K562 (cell line): ENCODE measurements at regions not wholly inside any gene's neighbourhood (a gene's known extent, or its start where the extent isn't known, plus 50 kb on each side); places are given as distances from the start of the nearest gene placed in this dataset.

Experiments used
- ATAC-seq: fragments of 200-7000 bp; cut with Tn5 transposase; 3 replicates; pipeline ENCODE4 v1.9.1; 2020; ENCODE audit warnings: moderate library complexity
- BruUV-seq: library from RNA; stranded (reverse); fragments of 400-500 nt; replicated peaks from 2 replicates; lab custom pipeline; 2021; lab: Mats Ljungman, UMichigan
- CTCF ChIA-PET: fragments of 300-600 bp; formaldehyde crosslinking; extraction: SDS; loops from one replicate; lab custom pipeline; 2021; ENCODE audit warnings: low intra/inter-chr PET ratio; lab: Yijun Ruan, JAX
- POLR2A ChIA-PET: fragments of 300-600, 350-650 bp; sonication (Branson Sonifier 250); formaldehyde crosslinking; extraction: SDS; loops from one replicate; lab custom pipeline; 2021; ENCODE audit warnings: antibody characterized with exemption, inconsistent platforms; lab: Yijun Ruan, JAX
- DNase-seq, 4 experiments: peaks; one replicate each; pipeline versions ENCODE4 v3.0.0 to v3.0.0-alpha.2; 2011 to 2018; ENCODE audit warnings: low spot score in 3 of 4, mixed read lengths in 3 of 4; ENCODE audit errors: extremely low read depth in 1 of 4
- FAIRE-seq: peaks from 2 replicates; lab custom pipeline; 2011; peaks lifted over from hg19 to GRCh38; lab: Jason Lieb, UNC
- H2AFZ ChIP-seq: 2 replicates; pipeline ENCODE4 v1.6.0; 2011; ENCODE audit warnings: low read depth, low read length, control low read depth, inconsistent platforms
- H3K27ac ChIP-seq: fragments of 200-600 bp; 3 replicates; pipeline ENCODE4 v1.8.0; 2011; ENCODE audit warnings: low read depth, mild to moderate bottlenecking, control low read depth, inconsistent platforms, low read length, moderate library complexity, mixed read lengths; ENCODE audit errors: extremely low read depth
- H3K27me3 ChIP-seq, 2 experiments: fragments of 300-600 bp in 1 of 2; 2 replicates in 1 of 2; 3 replicates in 1 of 2; pipeline versions ENCODE4 v1.6.0 to v1.8.0; 2011; ENCODE audit warnings: inconsistent platforms in 2 of 2, low read length in 2 of 2, mild to moderate bottlenecking in 1 of 2, mixed read lengths in 1 of 2, moderate library complexity in 1 of 2; ENCODE audit not compliant: control insufficient read depth in 2 of 2, insufficient read depth in 2 of 2
- H3K36me3 ChIP-seq: fragments of 300-600 bp; 3 replicates; pipeline ENCODE4 v1.8.0; 2011; ENCODE audit warnings: mild to moderate bottlenecking, low read length, inconsistent platforms; ENCODE audit not compliant: control insufficient read depth, insufficient read depth
- H3K4me1 ChIP-seq, 2 experiments: fragments of 200-600 bp in 1 of 2; replicated peaks in 1 of 2; 2 replicates in 1 of 2; 3 replicates in 1 of 2; pipeline versions ENCODE4 v1.5.1 to v1.8.0; 2011; ENCODE audit warnings: inconsistent platforms in 2 of 2, low read length in 2 of 2, mild to moderate bottlenecking in 1 of 2, mixed read lengths in 1 of 2, moderate library complexity in 1 of 2; ENCODE audit not compliant: control insufficient read depth in 2 of 2, insufficient read depth in 2 of 2
- H3K4me2 ChIP-seq: 2 replicates; pipeline ENCODE4 v1.6.1; 2011; ENCODE audit warnings: low read length, control low read depth, inconsistent platforms, mixed read lengths; ENCODE audit not compliant: insufficient read depth
- H3K4me3 ChIP-seq: fragments of 200-600 bp; sonication (generic), shearing (Covaris generic); 2 replicates; pipeline ENCODE4 v1.5.1; 2016; ENCODE audit warnings: control low read depth, inconsistent platforms
- H3K79me2 ChIP-seq: fragments of 200-600 bp; 3 replicates; pipeline ENCODE4 v1.8.0; 2011; ENCODE audit warnings: low read length, inconsistent platforms; ENCODE audit not compliant: control insufficient read depth, insufficient read depth
- H3K9ac ChIP-seq, 2 experiments: 2 replicates each; pipeline versions ENCODE4 v1.6.0 to v1.6.1; 2011; ENCODE audit warnings: low read depth in 2 of 2, low read length in 2 of 2, control low read depth in 1 of 2, inconsistent platforms in 1 of 2, mild to moderate bottlenecking in 1 of 2, mixed read lengths in 1 of 2; ENCODE audit not compliant: insufficient read depth in 1 of 2
- H3K9me1 ChIP-seq: one replicate; pipeline ENCODE4 v1.6.0; 2011; ENCODE audit warnings: inconsistent platforms, mild to moderate bottlenecking, low read length, moderate library complexity; ENCODE audit not compliant: control insufficient read depth, insufficient read depth
- H3K9me3 ChIP-seq: replicated peaks from 2 replicates; pipeline ENCODE4 v1.5.1; 2011; ENCODE audit warnings: low read depth, low read length, inconsistent platforms; ENCODE audit not compliant: control insufficient read depth, insufficient read depth
- H4K20me1 ChIP-seq: replicated peaks from 2 replicates; pipeline ENCODE4 v1.6.1; 2011; ENCODE audit warnings: low read length, inconsistent platforms, mixed read lengths; ENCODE audit not compliant: control insufficient read depth, insufficient read depth
- ETV6 ChIP-seq, 3 experiments: fragments of 150-350 bp in 1 of 3; sonication (generic) in 1 of 3; formaldehyde crosslinking in 1 of 3; IDR thresholded peaks; 2 replicates each; pipeline versions ENCODE4 v1.6.1 to v1.8.0; 2014 to 2022; ENCODE audit warnings: borderline replicate concordance in 2 of 3, low read depth in 2 of 3, antibody characterized with exemption in 1 of 3, low read length in 1 of 3, mild to moderate bottlenecking in 1 of 3, missing genetic modification reagents in 1 of 3
- GTF2A2 ChIP-seq: IDR thresholded peaks from 2 replicates; pipeline ENCODE4 v1.6.1; 2016; ENCODE audit warnings: mild to moderate bottlenecking, missing genetic modification characterization, missing compliant biosample characterization
- ZNF785 ChIP-seq: fragments of 250-450 bp; sonication (Bioruptor Pico); IDR thresholded peaks from 2 replicates; pipeline ENCODE4 v1.4.0; 2020; ENCODE audit warnings: mild to moderate bottlenecking
- WGBS: fragments of 100-300 bp; shearing (Covaris generic); methylation state at CpG from one replicate; pipeline ENCODE4 v1.1.6; 2016; ENCODE audit warnings: low coverage, mixed read lengths; ENCODE audit not compliant: insufficient coverage; ENCODE audit errors: missing lambda C conversion rate; 5-methylcytosine and 5-hydroxymethylcytosine counted together
- in situ Hi-C: fragments of 300-500 bp; cut with MboI; formaldehyde crosslinking; loops from 4 replicates; pipeline ENCODE4 v1.15.0; 2018; ENCODE audit warnings: inconsistent platforms, mixed read lengths
- intact Hi-C: fragments of 100-400 bp; cut with micrococcal nuclease; formaldehyde crosslinking; loops from 2 replicates; pipeline ENCODE4 v1.14.2; 2022
- TF ChIP-seq, protein P1 (sequence below): fragments of 250-450 bp; sonication (Bioruptor Pico); IDR thresholded peaks from 2 replicates; pipeline ENCODE4 v1.8.0; 2022; ENCODE audit warnings: inconsistent platforms
- TF ChIP-seq, protein P2 (sequence below): fragments of 450-650 bp; IDR thresholded peaks from 2 replicates; pipeline ENCODE4 v1.6.1; 2017; ENCODE audit warnings: antibody characterized with exemption
- TF ChIP-seq, protein P3 (sequence below): fragments of 450-650 bp; IDR thresholded peaks from 2 replicates; pipeline ENCODE4 v1.7.1; 2018; ENCODE audit warnings: mild to moderate bottlenecking, low read depth; ENCODE audit not compliant: partially characterized antibody
- TF ChIP-seq, protein P4 (sequence below): sonication (generic); formaldehyde crosslinking; IDR thresholded peaks from 2 replicates; pipeline ENCODE4 v1.8.1; 2023; ENCODE audit warnings: mild to moderate bottlenecking, missing genetic modification reagents
- TF ChIP-seq, protein P5 (sequence below): fragments of 250-450 bp; sonication (Bioruptor Pico); IDR thresholded peaks from 2 replicates; pipeline ENCODE4 v1.4.0; 2020; ENCODE audit warnings: mild to moderate bottlenecking, moderate library complexity
- TF ChIP-seq, protein P6 (sequence below): sonication (generic); formaldehyde crosslinking; IDR thresholded peaks from 2 replicates; pipeline ENCODE4 v1.8.1; 2022; ENCODE audit warnings: missing genetic modification reagents

DNA sequence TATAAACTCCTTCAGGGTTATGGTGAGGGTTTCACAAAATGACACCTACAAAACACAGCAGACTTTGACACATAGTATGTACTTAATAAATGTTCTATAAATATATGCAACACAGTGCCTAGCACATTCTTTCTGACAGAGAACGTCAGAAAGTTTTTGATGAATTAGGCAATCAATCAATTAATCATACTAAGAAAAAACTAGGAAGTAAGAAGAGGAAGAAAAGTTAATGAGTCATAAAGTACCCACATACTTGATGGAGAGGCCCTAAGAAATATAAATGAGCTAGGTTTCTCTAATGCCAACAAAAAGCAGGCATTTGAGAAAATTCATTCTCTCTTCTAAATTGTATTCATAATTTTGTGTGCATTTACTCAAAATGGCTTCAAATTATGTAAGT lies 192.7 kb upstream of the VWC2 start:
- in situ Hi-C loops = no loop called here
- TF ChIP-seq ETV6 (IDR thresholded peaks at IDR 0.05; ENCODE audit: borderline replicate concordance in 1 of 2, low read depth in 2 of 2, low read length in 1 of 2) (no peak), ETV6 (CRISPR knock-in tag; IDR thresholded peaks at IDR 0.05; ENCODE audit: borderline replicate concordance) (no peak), ZNF785 (CRISPR knock-in tag) (no peak), GTF2A2 (no peak)
- TF ChIP-seq, protein P1, sequence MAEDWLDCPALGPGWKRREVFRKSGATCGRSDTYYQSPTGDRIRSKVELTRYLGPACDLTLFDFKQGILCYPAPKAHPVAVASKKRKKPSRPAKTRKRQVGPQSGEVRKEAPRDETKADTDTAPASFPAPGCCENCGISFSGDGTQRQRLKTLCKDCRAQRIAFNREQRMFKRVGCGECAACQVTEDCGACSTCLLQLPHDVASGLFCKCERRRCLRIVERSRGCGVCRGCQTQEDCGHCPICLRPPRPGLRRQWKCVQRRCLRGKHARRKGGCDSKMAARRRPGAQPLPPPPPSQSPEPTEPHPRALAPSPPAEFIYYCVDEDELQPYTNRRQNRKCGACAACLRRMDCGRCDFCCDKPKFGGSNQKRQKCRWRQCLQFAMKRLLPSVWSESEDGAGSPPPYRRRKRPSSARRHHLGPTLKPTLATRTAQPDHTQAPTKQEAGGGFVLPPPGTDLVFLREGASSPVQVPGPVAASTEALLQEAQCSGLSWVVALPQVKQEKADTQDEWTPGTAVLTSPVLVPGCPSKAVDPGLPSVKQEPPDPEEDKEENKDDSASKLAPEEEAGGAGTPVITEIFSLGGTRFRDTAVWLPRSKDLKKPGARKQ = no peak
- TF ChIP-seq, protein P2, sequence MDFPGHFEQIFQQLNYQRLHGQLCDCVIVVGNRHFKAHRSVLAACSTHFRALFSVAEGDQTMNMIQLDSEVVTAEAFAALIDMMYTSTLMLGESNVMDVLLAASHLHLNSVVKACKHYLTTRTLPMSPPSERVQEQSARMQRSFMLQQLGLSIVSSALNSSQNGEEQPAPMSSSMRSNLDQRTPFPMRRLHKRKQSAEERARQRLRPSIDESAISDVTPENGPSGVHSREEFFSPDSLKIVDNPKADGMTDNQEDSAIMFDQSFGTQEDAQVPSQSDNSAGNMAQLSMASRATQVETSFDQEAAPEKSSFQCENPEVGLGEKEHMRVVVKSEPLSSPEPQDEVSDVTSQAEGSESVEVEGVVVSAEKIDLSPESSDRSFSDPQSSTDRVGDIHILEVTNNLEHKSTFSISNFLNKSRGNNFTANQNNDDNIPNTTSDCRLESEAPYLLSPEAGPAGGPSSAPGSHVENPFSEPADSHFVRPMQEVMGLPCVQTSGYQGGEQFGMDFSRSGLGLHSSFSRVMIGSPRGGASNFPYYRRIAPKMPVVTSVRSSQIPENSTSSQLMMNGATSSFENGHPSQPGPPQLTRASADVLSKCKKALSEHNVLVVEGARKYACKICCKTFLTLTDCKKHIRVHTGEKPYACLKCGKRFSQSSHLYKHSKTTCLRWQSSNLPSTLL = no peak
- TF ChIP-seq, protein P3, sequence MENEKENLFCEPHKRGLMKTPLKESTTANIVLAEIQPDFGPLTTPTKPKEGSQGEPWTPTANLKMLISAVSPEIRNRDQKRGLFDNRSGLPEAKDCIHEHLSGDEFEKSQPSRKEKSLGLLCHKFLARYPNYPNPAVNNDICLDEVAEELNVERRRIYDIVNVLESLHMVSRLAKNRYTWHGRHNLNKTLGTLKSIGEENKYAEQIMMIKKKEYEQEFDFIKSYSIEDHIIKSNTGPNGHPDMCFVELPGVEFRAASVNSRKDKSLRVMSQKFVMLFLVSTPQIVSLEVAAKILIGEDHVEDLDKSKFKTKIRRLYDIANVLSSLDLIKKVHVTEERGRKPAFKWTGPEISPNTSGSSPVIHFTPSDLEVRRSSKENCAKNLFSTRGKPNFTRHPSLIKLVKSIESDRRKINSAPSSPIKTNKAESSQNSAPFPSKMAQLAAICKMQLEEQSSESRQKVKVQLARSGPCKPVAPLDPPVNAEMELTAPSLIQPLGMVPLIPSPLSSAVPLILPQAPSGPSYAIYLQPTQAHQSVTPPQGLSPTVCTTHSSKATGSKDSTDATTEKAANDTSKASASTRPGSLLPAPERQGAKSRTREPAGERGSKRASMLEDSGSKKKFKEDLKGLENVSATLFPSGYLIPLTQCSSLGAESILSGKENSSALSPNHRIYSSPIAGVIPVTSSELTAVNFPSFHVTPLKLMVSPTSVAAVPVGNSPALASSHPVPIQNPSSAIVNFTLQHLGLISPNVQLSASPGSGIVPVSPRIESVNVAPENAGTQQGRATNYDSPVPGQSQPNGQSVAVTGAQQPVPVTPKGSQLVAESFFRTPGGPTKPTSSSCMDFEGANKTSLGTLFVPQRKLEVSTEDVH = no peak
- TF ChIP-seq, protein P4, sequence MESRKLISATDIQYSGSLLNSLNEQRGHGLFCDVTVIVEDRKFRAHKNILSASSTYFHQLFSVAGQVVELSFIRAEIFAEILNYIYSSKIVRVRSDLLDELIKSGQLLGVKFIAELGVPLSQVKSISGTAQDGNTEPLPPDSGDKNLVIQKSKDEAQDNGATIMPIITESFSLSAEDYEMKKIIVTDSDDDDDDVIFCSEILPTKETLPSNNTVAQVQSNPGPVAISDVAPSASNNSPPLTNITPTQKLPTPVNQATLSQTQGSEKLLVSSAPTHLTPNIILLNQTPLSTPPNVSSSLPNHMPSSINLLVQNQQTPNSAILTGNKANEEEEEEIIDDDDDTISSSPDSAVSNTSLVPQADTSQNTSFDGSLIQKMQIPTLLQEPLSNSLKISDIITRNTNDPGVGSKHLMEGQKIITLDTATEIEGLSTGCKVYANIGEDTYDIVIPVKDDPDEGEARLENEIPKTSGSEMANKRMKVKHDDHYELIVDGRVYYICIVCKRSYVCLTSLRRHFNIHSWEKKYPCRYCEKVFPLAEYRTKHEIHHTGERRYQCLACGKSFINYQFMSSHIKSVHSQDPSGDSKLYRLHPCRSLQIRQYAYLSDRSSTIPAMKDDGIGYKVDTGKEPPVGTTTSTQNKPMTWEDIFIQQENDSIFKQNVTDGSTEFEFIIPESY (CRISPR knock-in tag) = no peak
- TF ChIP-seq, protein P5, sequence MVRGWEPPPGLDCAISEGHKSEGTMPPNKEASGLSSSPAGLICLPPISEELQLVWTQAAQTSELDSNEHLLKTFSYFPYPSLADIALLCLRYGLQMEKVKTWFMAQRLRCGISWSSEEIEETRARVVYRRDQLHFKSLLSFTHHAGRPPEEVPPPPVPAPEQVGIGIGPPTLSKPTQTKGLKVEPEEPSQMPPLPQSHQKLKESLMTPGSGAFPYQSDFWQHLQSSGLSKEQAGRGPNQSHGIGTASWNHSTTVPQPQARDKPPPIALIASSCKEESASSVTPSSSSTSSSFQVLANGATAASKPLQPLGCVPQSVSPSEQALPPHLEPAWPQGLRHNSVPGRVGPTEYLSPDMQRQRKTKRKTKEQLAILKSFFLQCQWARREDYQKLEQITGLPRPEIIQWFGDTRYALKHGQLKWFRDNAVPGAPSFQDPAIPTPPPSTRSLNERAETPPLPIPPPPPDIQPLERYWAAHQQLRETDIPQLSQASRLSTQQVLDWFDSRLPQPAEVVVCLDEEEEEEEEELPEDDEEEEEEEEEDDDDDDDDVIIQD (CRISPR knock-in tag) = no peak
- TF ChIP-seq, protein P6, sequence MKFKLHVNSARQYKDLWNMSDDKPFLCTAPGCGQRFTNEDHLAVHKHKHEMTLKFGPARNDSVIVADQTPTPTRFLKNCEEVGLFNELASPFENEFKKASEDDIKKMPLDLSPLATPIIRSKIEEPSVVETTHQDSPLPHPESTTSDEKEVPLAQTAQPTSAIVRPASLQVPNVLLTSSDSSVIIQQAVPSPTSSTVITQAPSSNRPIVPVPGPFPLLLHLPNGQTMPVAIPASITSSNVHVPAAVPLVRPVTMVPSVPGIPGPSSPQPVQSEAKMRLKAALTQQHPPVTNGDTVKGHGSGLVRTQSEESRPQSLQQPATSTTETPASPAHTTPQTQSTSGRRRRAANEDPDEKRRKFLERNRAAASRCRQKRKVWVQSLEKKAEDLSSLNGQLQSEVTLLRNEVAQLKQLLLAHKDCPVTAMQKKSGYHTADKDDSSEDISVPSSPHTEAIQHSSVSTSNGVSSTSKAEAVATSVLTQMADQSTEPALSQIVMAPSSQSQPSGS (CRISPR knock-in tag) = no peak

More for the DNA sequence above, 192.7 kb upstream of the VWC2 start:
- Histone ChIP-seq H4K20me1 (no peaks in the 10 kb centered on the region), H3K79me2 (no peaks in the 10 kb centered on the region), H3K27ac (no peak overlapping the region), H3K36me3 (no peaks in the 10 kb centered on the region), H3K9me1 (no peaks in the 10 kb centered on the region), H3K4me3 (no peak overlapping the region), H3K4me1 (no peaks in the 10 kb centered on the region), H3K27me3 (no peaks in the 10 kb centered on the region), H3K9me3 (no peaks in the 10 kb centered on the region), H3K4me2 (no peak overlapping the region), H2AFZ (no peak overlapping the region), H3K9ac (no peak overlapping the region)
- ChIA-PET CTCF (no interaction called here), POLR2A (no interaction called here)
- DNase-seq (no peak), FAIRE-seq (no peak), ATAC-seq (no peak)
- no TSS peak for BruUV-seq
- 0% methylated on average over 1 of the region's 1 CpG for WGBS
- intact Hi-C loops = no loop called here
